Lower leg skin (tissue), 4 donors: ENCODE measurements at regions not wholly inside any gene's neighbourhood (a gene's known extent, or its start where the extent isn't known, plus 50 kb on each side); places are given as distances from the start of the nearest gene placed in this dataset.

Experiments
- DNase-seq, 2 donors: peaks; one replicate each; pipeline ENCODE4 v3.0.0-alpha.2; 2019; ENCODE audit warnings: low spot score in 2 of 2
- H3K4me3 ChIP-seq: fragments of 200-600 bp; sonication (generic); 2 replicates; pipeline ENCODE4 v1.5.1; 2017; ENCODE audit warnings: mild to moderate bottlenecking, low read depth; ENCODE audit not compliant: poor library complexity, severe bottlenecking
- CTCF ChIP-seq, 3 donors: fragments of 450-650 bp; IDR thresholded peaks; one replicate each; pipeline ENCODE4 v1.5.1; 2016; ENCODE audit warnings: antibody characterized with exemption in 3 of 3, mild to moderate bottlenecking in 3 of 3, moderate library complexity in 2 of 3
- POLR2A ChIP-seq, 2 donors: fragments of 450-650 bp; IDR thresholded peaks; one replicate each; pipeline ENCODE4 v1.6.1; 2016 to 2017; ENCODE audit warnings: antibody characterized with exemption in 2 of 2, mild to moderate bottlenecking in 1 of 2, moderate library complexity in 1 of 2
- WGBS, 2 donors: methylation state at CpG; one replicate each; pipeline ENCODE4 v1.1.5; 2018; 5-methylcytosine and 5-hydroxymethylcytosine counted together
- intact Hi-C: fragments of 100-400 bp; cut with DNase I; formaldehyde crosslinking; loops from one replicate; pipeline ENCODE4 v1.15.0; 2023; ENCODE audit warnings: low total_unique reads

- TF ChIP-seq POLR2A (IDR thresholded peaks at IDR 0.05) (no peak), CTCF (IDR thresholded peaks at IDR 0.05) (no peak)
- intact Hi-C loops, result no loop called here
- H3K4me3 ChIP-seq, result no peak overlapping the region
- 55 to 64% methylated on average over 1 of the region's 1 CpG for WGBS, 2 donors
- no peak for DNase-seq
Measured at GRCh38 chr13:71054358-71054757, 812.6 kb downstream of the DACH1 start.

GRCh38 chr13:71051573-71051972 is 815.4 kb downstream of the DACH1 start:
- TF ChIP-seq POLR2A (IDR thresholded peaks at IDR 0.05) (no peak), CTCF (IDR thresholded peaks at IDR 0.05) (no peak)
- no peak overlapping the region for H3K4me3 ChIP-seq
- no peak for DNase-seq
- intact Hi-C loops, result no loop called here
- WGBS, 2 donors, result 93 to 98% methylated on average over 2 of the region's 2 CpGs

- TF ChIP-seq CTCF (IDR thresholded peaks at IDR 0.05) (no peak), POLR2A (IDR thresholded peaks at IDR 0.05) (no peak)
- DNase-seq, result no peak
- 57 to 64% methylated on average over 2 of the region's 2 CpGs for WGBS, 2 donors
- H3K4me3 ChIP-seq, result no peak overlapping the region
- intact Hi-C loops, result no loop called here
Measured at GRCh38 chr13:71046360-71047079, 820.5 kb downstream of the DACH1 start.

- no peak overlapping the region for H3K4me3 ChIP-seq
- no peak for DNase-seq
- TF ChIP-seq POLR2A (IDR thresholded peaks at IDR 0.05) (no peak), CTCF (IDR thresholded peaks at IDR 0.05) (no peak)
- intact Hi-C loops, result no loop called here
Measured at GRCh38 chr13:71045101-71045500, 821.9 kb downstream of the DACH1 start.

GRCh38 chr13:71039440-71039839 is 827.6 kb downstream of the DACH1 start:
- intact Hi-C loops, result no loop called here
- TF ChIP-seq POLR2A (IDR thresholded peaks at IDR 0.05), result no peak
- no peak for TF ChIP-seq CTCF (IDR thresholded peaks at IDR 0.05)
- DNase-seq, result no peak
- no peak overlapping the region for H3K4me3 ChIP-seq

GRCh38 chr13:71034018-71034417 is 833.0 kb downstream of the DACH1 start:
- no peak overlapping the region for H3K4me3 ChIP-seq
- no peak for TF ChIP-seq CTCF (IDR thresholded peaks at IDR 0.05)
- no peak for TF ChIP-seq POLR2A (IDR thresholded peaks at IDR 0.05)
- intact Hi-C loops, result no loop called here
- WGBS, 2 donors, result 95 to 96% methylated on average over 4 of the region's 4 CpGs
- no peak for DNase-seq
